ENCODE measurements at regions not wholly inside any gene's neighbourhood (a gene's known extent, or its start where the extent isn't known, plus 50 kb on each side); places are given as distances from the start of the nearest gene placed in this dataset.
"Not testable (repeated sequence)": the region's sequence is repeated elsewhere in the genome, so short reads cannot be mapped to it uniquely, and the experiment has no call there.

- DNase-seq = no peak
These were observed 133.6 kb upstream of the XPO1 start for GRCh38 chr2:61671561-61672315.

GRCh38 chr2:61670591-61671501 lies 132.7 kb upstream of the XPO1 start:
- no peak for DNase-seq

GRCh38 chr2:61664190-61664589 lies 126.0 kb upstream of the XPO1 start:
- no peak for DNase-seq

GRCh38 chr2:61662990-61663389 lies 124.8 kb upstream of the XPO1 start:
- DNase-seq = no peak

- DNase-seq = no peak
These were observed 122.6 kb upstream of the XPO1 start for GRCh38 chr2:61660511-61661388.

- DNase-seq = no peak
These were observed 121.0 kb upstream of the XPO1 start for GRCh38 chr2:61658841-61659780.

- not testable (repeated sequence) for DNase-seq
These were observed 111.8 kb upstream of the XPO1 start for GRCh38 chr2:61649946-61650345.

GRCh38 chr2:61649021-61649420 lies 110.9 kb upstream of the XPO1 start:
- no peak for DNase-seq

GRCh38 chr2:61647044-61647443 lies 108.9 kb upstream of the XPO1 start:
- DNase-seq = no peak

- no peak for DNase-seq
These were observed 107.8 kb upstream of the XPO1 start for GRCh38 chr2:61645911-61646310.

- not testable (repeated sequence) for DNase-seq
These were observed 105.0 kb upstream of the XPO1 start for GRCh38 chr2:61643153-61643552.

GRCh38 chr2:61640406-61640805 lies 102.2 kb upstream of the XPO1 start:
- no peak for DNase-seq

- DNase-seq = no peak
These were observed 101.6 kb upstream of the XPO1 start for GRCh38 chr2:61639721-61640120.

- no peak for DNase-seq
These were observed 98.5 kb upstream of the XPO1 start for GRCh38 chr2:61636686-61637085.

GRCh38 chr2:61634512-61634911 lies 96.4 kb upstream of the XPO1 start:
- no peak for DNase-seq

GRCh38 chr2:61633250-61633649 lies 95.1 kb upstream of the XPO1 start:
- DNase-seq = no peak

GRCh38 chr2:61632276-61633169 lies 94.4 kb upstream of the XPO1 start:
- DNase-seq = no peak

- no peak for DNase-seq
These were observed 93.2 kb upstream of the XPO1 start for GRCh38 chr2:61631321-61631720.

- no peak for DNase-seq
These were observed 88.7 kb upstream of the XPO1 start for GRCh38 chr2:61626827-61627226.

- no peak for DNase-seq
These were observed 85.6 kb upstream of the XPO1 start for GRCh38 chr2:61623747-61624146.

Data from NCI-H187 (cell line).